DMS79 (cell line): ENCODE measurements at regions not wholly inside any gene's neighbourhood (a gene's known extent, or its start where the extent isn't known, plus 50 kb on each side); places are given as distances from the start of the nearest gene placed in this dataset.
"Not testable (repeated sequence)": the region's sequence is repeated elsewhere in the genome, so short reads cannot be mapped to it uniquely, and the experiment has no call there.

Experiments used
- DNase-seq: peaks from one replicate; lab custom pipeline; 2025; lab: John Stamatoyannopoulos, UW

- no peak for DNase-seq
Measured at GRCh38 chr5:163885117-163885516, 379.7 kb downstream of the MAT2B start.

DNA sequence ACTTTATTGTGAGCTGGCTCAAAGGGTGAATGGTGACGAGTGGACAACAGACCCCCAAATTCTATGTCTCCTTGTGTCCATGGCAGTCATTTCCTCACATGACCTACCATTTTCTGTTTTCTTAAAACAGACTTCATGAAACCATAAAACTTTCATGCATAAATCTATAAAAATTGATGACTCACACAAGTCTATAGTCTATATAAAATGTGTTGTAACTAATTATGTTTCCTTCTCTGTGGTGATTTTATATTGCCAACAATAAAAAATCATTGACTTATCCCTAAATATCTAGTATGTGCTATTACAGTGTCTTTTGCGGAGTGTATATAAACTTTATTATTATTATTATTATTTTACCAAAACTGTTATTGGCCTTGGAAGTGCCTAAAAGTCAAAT, 382.4 kb downstream of the MAT2B start:
- DNase-seq: no peak

DNA sequence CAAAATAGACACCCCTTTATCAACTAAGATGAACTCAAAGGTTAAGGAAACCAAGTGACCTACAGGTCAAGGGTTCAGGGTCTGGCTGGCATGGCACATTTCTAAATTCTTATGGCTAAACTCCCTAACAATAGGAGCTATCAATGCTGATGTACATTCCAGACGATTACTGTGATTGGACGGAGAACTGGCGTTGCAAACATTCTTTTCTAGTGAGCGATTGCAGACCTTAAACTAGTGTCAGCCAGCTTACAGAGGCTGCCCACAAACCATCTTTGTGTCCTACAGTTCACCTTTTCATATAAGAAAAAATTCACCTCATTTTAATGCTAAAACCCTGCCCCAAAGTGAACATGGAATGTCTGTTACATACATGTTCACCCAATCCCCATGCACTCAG, 382.9 kb downstream of the MAT2B start:
- no peak for DNase-seq

DNA sequence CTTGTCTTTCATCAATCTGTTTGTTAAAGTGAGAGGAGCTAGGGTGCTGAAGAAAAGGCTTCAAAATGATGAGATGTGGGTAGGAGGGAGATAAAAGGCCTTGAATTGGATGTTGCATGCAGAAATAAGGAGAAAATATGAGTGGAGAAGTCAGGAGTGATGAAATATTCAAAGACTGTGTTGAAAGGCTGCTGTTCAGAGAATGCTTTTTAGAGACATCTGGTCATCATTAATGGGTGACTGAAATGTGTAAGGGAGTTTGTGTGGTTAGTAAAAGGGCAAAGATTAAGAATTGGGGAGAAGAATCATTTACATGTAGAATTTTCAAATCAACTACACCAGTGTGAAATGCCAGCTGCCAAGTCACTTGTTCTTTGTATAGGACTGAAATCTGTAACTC, 383.9 kb downstream of the MAT2B start:
- no peak for DNase-seq

- no peak for DNase-seq
Measured at GRCh38 chr5:163890261-163890660, 384.8 kb downstream of the MAT2B start.

- no peak for DNase-seq
Measured at GRCh38 chr5:163893281-163893680, 387.9 kb downstream of the MAT2B start.

- no peak for DNase-seq
Measured at GRCh38 chr5:163894645-163895044, 389.2 kb downstream of the MAT2B start.

DNA sequence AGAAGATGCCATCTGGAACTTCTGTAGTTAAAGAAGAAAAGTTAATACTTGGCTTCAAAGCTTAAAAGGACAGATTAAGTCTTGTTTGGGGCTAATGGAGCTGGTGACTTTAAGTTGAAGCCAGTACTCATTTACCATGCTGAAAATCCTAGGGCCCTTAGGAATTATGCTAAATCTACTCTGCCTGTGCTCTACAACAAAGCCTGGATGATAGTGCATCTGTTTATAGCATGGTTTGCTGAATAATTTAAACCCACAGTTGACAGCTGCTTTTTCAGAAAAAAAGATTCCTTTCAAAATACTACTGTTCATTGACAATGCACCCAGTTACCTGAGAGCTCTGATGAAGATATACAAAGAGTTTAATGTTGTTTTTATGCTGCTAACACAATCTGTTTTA, 393.5 kb downstream of the MAT2B start:
- DNase-seq: no peak

DNA sequence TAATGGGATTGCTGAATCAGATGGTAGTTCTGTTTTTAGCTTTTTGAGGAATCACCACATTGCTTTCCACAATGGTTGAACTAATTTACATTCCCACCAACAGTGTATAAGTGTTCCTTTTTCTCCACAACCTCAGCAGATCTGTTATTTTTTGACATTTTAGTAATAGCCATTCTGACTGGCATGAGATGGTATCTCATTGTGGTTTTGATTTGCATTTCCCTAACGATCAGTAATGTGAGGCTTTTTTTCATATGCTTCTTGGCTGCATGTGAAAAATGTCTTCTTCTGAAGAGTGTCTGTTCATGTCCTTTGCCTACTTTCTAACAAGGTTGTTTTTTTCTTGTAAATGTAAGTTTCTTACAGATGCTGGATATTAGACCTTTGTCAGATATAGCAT, 402.4 kb downstream of the MAT2B start:
- DNase-seq: not testable (repeated sequence)

DNA sequence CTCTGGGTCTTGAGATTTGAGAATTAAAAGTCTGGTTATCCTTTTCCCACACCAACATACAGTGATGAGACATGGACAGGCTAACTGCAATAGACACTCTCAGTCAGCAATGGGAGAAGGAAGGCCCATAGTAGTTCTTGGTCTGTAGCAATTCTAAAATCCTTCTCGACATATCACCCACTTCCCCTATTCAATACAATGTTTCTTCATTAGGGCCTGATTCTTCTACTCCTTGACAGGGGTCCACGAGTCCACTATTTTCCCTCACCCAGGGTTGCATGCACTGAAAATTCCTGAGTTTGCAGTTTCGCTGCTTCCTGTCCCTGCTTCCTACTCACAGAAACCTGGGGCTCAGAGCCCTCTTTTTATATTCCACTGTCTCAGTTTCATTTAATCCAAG, 402.8 kb downstream of the MAT2B start:
- no peak for DNase-seq

GRCh38 chr5:163910226-163910625, 404.8 kb downstream of the MAT2B start:
- DNase-seq: no peak

DNA sequence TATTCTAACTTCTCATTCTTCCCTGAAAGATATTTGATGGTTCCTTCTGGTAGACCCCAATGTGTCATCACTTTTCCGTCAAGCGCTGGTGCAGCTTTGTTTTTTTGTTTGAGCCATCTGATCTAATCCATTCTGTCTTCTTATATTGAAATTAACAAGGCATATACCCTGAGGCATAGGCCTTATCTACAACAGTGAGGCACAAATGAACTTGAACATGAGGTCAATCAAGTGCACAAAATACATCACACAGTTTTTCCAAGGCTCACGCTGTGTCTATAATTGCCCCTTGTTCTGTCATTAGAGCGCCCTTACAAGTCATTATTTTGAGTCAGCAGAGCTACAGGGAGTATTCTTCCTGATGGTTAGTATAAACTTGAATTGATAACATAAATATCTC, 406.6 kb downstream of the MAT2B start:
- DNase-seq: no peak

DNA sequence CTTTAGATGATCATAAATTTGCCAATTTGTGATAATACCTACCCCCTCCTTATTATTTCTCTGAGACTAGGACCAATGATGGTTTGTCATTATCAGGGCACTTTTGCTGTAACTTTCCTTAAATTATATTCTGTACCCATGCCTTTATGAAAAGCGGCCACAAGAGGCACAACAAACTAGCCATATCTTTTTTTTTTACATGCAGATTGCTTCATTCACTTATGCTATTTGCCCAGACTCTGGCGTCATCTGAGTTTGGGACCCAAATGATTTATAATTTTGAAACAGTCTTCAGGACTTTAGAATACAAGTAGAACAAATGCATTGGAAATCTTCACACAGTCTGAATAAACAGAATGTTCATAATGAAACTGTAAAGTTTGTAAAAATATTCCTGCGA, 408.1 kb downstream of the MAT2B start:
- DNase-seq: no peak

- DNase-seq: no peak
Measured at GRCh38 chr5:163914910-163915309, 409.5 kb downstream of the MAT2B start.

DNA sequence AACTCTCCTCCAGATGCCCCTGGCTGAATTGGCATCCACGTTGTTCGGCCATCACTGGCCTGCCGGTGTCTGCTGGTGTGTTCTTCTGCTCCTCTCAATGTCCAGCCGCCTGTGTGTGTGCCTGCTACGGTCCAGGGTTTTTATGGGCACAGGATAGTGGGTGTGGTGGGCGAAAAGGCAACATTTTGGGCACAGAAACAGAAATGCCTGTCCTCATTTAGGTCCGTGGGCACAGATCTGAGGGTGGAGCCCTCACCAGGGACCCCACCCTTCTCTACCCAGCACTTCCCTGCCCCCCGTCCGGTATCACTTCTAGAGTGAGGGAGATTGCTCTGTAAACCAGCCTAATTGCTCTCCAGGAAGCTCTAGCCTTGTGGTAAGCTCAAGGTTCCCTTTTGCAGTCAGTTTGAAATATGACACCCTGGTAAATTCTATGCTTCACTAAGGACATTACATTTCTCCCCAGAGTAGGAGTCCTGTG, 410.1 kb downstream of the MAT2B start:
- no peak for DNase-seq

GRCh38 chr5:163916376-163916775, 411.0 kb downstream of the MAT2B start:
- no peak for DNase-seq

GRCh38 chr5:163916861-163917260, 411.4 kb downstream of the MAT2B start:
- DNase-seq: no peak

GRCh38 chr5:163917747-163918146, 412.3 kb downstream of the MAT2B start:
- no peak for DNase-seq

DNA sequence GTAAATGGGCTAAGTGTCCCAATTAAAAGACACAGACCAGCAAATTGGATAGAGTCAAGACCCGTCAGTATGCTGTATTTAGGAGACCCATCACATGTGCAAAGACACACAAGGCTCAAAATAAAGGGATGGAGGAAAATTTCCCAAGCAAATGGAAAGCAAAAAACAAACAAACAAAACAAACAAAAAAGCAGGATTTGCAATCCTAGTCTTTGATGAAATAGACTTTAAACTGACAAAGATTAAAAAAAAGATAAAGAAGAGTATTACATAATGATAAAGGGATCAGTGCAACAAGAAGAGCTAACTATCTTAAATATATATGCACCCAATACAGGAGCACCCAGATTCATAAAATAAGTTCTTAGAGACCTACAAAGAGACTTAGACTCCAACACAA, 429.6 kb downstream of the MAT2B start:
- DNase-seq: not testable (repeated sequence)

DNA sequence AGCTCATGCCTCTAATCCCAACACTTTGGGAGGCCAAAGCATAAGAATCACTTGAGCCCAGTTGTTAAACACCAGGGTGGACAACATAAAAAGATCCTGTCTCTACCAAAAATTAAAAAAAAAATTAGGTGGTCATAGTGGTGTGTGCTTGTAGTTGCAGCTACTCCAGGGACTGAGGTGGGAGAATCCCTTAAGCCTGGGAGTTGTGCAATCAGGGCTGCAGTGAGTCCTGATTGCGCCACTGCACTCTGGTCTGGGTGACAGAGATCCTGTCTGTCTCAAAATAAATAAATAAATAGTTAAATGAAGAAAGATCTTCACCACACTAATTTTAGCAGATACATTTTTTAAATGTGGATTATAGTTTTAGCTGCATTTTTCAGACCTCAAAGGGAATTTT, 433.2 kb downstream of the MAT2B start:
- DNase-seq: no peak

DNA sequence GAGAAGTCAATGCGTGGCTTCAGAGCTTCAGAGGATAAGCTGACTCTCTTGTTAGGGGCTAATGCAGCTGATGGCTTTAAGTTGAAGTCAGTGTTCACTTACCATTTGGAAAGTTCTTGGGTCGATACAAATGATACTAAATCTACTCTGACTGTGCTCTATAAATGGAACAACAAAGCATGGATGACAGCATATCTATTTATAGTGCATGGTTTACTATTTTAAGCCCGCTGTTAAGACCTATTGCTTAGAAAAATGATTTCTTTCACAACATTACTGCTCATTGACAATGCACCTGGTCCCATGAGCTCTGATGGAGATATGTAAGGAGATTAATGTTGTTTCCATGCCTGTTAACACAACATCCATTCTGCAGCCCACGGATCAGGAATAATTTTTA, 435.7 kb downstream of the MAT2B start:
- DNase-seq: no peak

- DNase-seq: no peak
Measured at GRCh38 chr5:163943546-163943945, 438.1 kb downstream of the MAT2B start.

GRCh38 chr5:163944738-163945137, 439.3 kb downstream of the MAT2B start:
- no peak for DNase-seq

GRCh38 chr5:163947848-163948666, 442.6 kb downstream of the MAT2B start:
- DNase-seq: no peak
